ENCODE measurements at regions not wholly inside any gene's neighbourhood (a gene's known extent, or its start where the extent isn't known, plus 50 kb on each side); places are given as distances from the start of the nearest gene placed in this dataset.

DNA sequence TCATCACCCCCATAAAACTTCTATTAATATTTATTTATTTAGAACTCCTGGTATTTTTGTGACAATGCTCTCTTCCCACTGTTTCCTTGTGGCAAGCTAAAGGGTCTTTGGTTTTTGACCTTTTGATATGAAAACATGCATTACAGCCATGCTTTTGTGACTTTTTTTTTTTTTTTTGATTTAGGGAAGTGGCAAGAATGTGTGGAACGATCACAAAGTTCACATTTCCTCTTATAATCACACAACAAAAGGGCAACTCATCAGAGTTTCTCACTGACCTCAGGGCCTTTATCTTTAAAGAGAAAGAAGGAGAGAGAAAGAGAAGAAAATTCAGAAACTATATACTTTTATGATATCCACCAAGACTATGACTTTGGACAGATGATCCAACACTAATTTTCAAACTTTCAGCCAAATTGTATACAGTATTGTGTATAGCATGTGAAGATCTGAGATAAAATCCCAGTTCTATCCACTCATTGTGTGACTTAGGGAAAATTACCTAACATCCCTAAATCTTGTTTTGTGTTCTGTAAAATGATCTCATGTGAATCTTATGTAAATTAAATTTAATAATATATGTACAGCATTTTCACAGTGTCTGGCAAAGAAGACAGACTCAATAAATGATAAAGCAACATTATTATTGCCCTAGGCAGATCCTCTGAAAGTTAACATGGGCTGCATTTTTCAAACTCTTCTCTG, 106.8 kb upstream of the MARCKS start:
- DNase-seq (no peak), ATAC-seq (ENCODE audit: low FRiP score in 2 of 2) (no peak)
- TF ChIP-seq POLR2AphosphoS5 (IDR thresholded peaks at IDR 0.05) (no peak), POLR2A (IDR thresholded peaks at IDR 0.05) (no peak), EP300 (IDR thresholded peaks at IDR 0.05) (no peak)
- TF ChIP-seq, protein P1, sequence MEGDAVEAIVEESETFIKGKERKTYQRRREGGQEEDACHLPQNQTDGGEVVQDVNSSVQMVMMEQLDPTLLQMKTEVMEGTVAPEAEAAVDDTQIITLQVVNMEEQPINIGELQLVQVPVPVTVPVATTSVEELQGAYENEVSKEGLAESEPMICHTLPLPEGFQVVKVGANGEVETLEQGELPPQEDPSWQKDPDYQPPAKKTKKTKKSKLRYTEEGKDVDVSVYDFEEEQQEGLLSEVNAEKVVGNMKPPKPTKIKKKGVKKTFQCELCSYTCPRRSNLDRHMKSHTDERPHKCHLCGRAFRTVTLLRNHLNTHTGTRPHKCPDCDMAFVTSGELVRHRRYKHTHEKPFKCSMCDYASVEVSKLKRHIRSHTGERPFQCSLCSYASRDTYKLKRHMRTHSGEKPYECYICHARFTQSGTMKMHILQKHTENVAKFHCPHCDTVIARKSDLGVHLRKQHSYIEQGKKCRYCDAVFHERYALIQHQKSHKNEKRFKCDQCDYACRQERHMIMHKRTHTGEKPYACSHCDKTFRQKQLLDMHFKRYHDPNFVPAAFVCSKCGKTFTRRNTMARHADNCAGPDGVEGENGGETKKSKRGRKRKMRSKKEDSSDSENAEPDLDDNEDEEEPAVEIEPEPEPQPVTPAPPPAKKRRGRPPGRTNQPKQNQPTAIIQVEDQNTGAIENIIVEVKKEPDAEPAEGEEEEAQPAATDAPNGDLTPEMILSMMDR (IDR thresholded peaks at IDR 0.05), result no peak
- Histone ChIP-seq H3K9me3 (no peaks in the 10 kb centered on the region), H3K4me1 (no peaks in the 10 kb centered on the region), H3K27ac (no peak overlapping the region), H3K4me3 (no peak overlapping the region), H3K36me3 (no peaks in the 10 kb centered on the region), H3K27me3 (no peaks in the 10 kb centered on the region)
- 41 to 54% methylated on average over 1 of the region's 1 CpG for WGBS, 2 donors

DNA sequence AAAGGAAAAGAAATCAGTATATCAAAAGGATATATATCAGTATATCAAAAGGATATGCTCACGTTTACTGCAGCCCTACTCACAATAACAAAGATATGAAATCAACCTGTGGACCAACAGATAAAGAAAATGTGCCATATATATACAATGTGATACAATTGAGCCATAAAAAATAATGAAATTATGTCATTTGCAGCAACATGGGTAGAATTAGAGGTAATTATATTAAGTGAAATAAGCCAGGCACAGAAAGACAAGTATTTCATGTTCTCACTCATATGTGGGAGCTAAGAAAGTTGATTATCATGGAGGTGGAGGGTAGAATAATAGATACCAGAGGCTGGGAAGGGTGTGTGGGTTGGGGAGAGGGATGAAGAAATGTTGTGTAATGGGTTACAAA, 102.9 kb upstream of the MARCKS start:
- no peak for DNase-seq
- Histone ChIP-seq H3K36me3 (no peaks in the 10 kb centered on the region), H3K9me3 (no peaks in the 10 kb centered on the region), H3K27ac (no peak overlapping the region), H3K4me3 (no peak overlapping the region), H3K27me3 (no peaks in the 10 kb centered on the region), H3K4me1 (peaks cover 4 to 5% (median 4%) of the 10 kb centered on the region in 4 donors)
- TF ChIP-seq EP300 (IDR thresholded peaks at IDR 0.05), result no peak
- TF ChIP-seq, protein P1 (IDR thresholded peaks at IDR 0.05), result no peak
- no peak for TF ChIP-seq POLR2A (IDR thresholded peaks at IDR 0.05)
- no peak for ATAC-seq (ENCODE audit: low FRiP score in 2 of 2)
- WGBS, 2 donors, result 68 to 83% methylated on average over 1 of the region's 1 CpG

DNA sequence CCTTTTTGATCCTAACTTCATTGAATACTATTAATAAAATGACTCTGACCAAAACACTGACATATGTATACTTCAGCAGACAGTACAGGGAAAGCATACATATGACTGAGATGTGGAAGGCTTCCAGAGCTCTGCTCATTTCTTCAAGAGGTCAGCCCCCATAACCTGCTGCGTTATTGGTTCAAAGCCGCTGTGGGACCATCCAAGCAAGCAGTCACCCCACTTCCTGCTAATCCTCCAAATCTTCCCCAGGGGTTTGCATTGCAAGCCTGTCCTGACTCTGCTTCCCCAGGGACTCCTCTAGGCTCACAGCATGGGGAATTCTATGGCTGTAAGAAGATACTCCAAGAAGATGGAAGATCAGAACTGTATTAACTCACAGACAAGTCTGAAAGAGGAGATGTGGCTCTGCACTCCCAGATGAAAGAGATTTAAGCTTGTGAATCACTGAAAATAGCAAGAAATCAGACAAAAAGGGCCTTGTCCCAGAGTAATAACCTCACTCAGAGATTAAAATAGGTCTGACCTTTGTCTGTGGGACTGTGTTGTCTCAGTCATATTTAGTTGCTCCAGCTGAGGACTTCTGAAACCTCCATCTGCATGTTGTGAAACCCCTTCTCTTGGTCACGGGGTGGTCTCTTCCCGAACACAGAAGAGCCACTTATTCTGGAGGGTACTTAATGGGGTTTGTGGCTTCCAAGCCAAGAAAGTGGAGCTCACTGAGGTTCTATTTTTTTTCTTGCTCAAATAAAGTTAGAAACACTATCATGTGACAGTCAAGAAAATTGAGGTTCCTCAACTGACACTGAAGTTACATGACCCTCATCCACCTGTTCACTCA, 101.5 kb upstream of the MARCKS start:
- ATAC-seq (ENCODE audit: low FRiP score in 2 of 2) (no peak), DNase-seq (no peak)
- 69 to 77% methylated on average over 4 of the region's 4 CpGs for WGBS, 2 donors
- Histone ChIP-seq H3K27ac (no peak overlapping the region), H3K27me3 (no peaks in the 10 kb centered on the region), H3K9me3 (no peaks in the 10 kb centered on the region), H3K4me1 (peaks cover 4 to 5% (median 5%) of the 10 kb centered on the region in 4 donors), H3K36me3 (no peaks in the 10 kb centered on the region), H3K4me3 (no peak overlapping the region)
- TF ChIP-seq, protein P1 (IDR thresholded peaks at IDR 0.05), result no peak
- TF ChIP-seq POLR2A (IDR thresholded peaks at IDR 0.05) (no peak), EP300 (IDR thresholded peaks at IDR 0.05) (no peak), POLR2AphosphoS5 (IDR thresholded peaks at IDR 0.05) (no peak)

DNA sequence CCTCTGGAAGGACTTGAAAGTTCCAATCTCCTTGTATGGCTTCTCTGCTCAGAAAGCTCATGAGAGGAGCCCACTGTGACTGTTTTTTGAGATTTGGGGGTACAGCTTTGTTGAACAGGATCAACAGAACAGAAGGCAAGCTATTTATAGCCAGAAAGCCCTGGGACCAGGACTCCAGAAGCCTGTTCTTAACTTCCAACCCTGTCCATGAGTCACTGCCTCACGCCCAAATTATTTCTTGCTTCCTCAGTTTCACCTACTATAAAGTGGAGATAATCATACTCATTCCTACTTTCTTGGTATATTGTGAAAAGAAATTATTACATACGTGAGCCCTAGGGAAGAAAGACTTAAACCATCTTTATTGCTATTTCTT, 100.9 kb upstream of the MARCKS start:
- no peaks in the 10 kb centered on the region for H3K9me3 ChIP-seq
- ATAC-seq (ENCODE audit: low FRiP score in 2 of 2), result no peak
- WGBS, 2 donors, result 92 to 97% methylated on average over 2 of the region's 2 CpGs
- TF ChIP-seq, protein P1 (IDR thresholded peaks at IDR 0.05), result no peak
- no peak for TF ChIP-seq POLR2A (IDR thresholded peaks at IDR 0.05)
- no peak for TF ChIP-seq POLR2AphosphoS5 (IDR thresholded peaks at IDR 0.05)
- TF ChIP-seq EP300 (IDR thresholded peaks at IDR 0.05), result no peak
- DNase-seq, result no peak
- H3K27ac ChIP-seq, result no peak overlapping the region
- no peaks in the 10 kb centered on the region for H3K36me3 ChIP-seq
- peaks cover 4 to 5% (median 5%) of the 10 kb centered on the region in 4 donors for H3K4me1 ChIP-seq
- H3K4me3 ChIP-seq, result no peak overlapping the region
- no peaks in the 10 kb centered on the region for H3K27me3 ChIP-seq
